HepG2 (cell line): ENCODE measurements at regions not wholly inside any gene's neighbourhood (a gene's known extent, or its start where the extent isn't known, plus 50 kb on each side); places are given as distances from the start of the nearest gene placed in this dataset.

Experiments
- ATAC-seq: fragments of 200-7000 bp; cut with Tn5 transposase; 3 replicates; pipeline ENCODE4 v1.9.1; 2020; ENCODE audit warnings: mild to moderate bottlenecking, moderate library complexity
- BruUV-seq: library from RNA; stranded (reverse); fragments of 400-500 nt; replicated peaks from 2 replicates; lab custom pipeline; 2021; lab: Mats Ljungman, UMichigan
- CTCF ChIA-PET: fragments of 300-600 bp; formaldehyde crosslinking; extraction: SDS; loops from one replicate; lab custom pipeline; 2021; ENCODE audit warnings: low total read pairs, inconsistent platforms, low intra/inter-chr PET ratio; lab: Yijun Ruan, JAX
- POLR2A ChIA-PET: fragments of 350-600 bp; sonication (Branson Sonifier 250); formaldehyde crosslinking; loops from one replicate; lab custom pipeline; 2020; ENCODE audit warnings: antibody characterized with exemption, inconsistent platforms; lab: Yijun Ruan, JAX
- DNase-seq: peaks from one replicate; pipeline ENCODE4 v3.0.0-alpha.2; 2015; ENCODE audit warnings: low spot score
- FAIRE-seq: peaks from 3 replicates; lab custom pipeline; 2011; peaks lifted over from hg19 to GRCh38; lab: Jason Lieb, UNC
- H2AFZ ChIP-seq: one replicate; pipeline ENCODE4 v1.6.1; 2011; ENCODE audit warnings: low read length, inconsistent platforms
- H3K27ac ChIP-seq: fragments of 300-600 bp; 3 replicates; pipeline ENCODE4 v1.8.0; 2011; ENCODE audit warnings: mixed run types, mild to moderate bottlenecking, mixed read lengths, low read length, inconsistent platforms; ENCODE audit not compliant: insufficient read depth; ENCODE audit errors: extremely low read length
- H3K27me3 ChIP-seq, 2 experiments: fragments of 200-600 bp in 1 of 2; 2 replicates in 1 of 2; 3 replicates in 1 of 2; pipeline versions ENCODE4 v1.6.0 to v1.8.0; 2011; ENCODE audit warnings: low read length in 2 of 2, mild to moderate bottlenecking in 2 of 2, moderate library complexity in 2 of 2, inconsistent platforms in 1 of 2; ENCODE audit not compliant: insufficient read depth in 2 of 2, control insufficient read depth in 1 of 2
- H3K36me3 ChIP-seq, 2 experiments: fragments of 200-600 bp in 1 of 2; replicated peaks in 1 of 2; 2 replicates in 1 of 2; 3 replicates in 1 of 2; pipeline versions ENCODE4 v1.5.1 to v1.8.0; 2011; ENCODE audit warnings: low read length in 2 of 2, inconsistent platforms in 1 of 2; ENCODE audit not compliant: insufficient read depth in 2 of 2, control insufficient read depth in 1 of 2
- H3K4me1 ChIP-seq: 2 replicates; pipeline ENCODE4 v1.5.1; 2012; ENCODE audit warnings: low read length, inconsistent platforms; ENCODE audit not compliant: insufficient read depth
- H3K4me2 ChIP-seq: 2 replicates; pipeline ENCODE4 v1.6.0; 2011; ENCODE audit warnings: low read depth, low read length, inconsistent platforms
- H3K4me3 ChIP-seq, 3 experiments: fragments of 200-600 bp in 1 of 3; sonication (generic), shearing (Covaris generic) in 1 of 3; replicated peaks in 1 of 3; 2 replicates each; pipeline ENCODE4 v1.5.1; 2011 to 2016; ENCODE audit warnings: low read length in 3 of 3, inconsistent platforms in 2 of 3, low read depth in 2 of 3, mild to moderate bottlenecking in 2 of 3, control low read depth in 1 of 3, mixed read lengths in 1 of 3; ENCODE audit not compliant: insufficient read depth in 1 of 3
- H3K79me2 ChIP-seq: one replicate; pipeline ENCODE4 v1.6.1; 2011; ENCODE audit warnings: low read length, inconsistent platforms; ENCODE audit not compliant: insufficient read depth
- H3K9ac ChIP-seq: 2 replicates; pipeline ENCODE4 v1.6.0; 2011; ENCODE audit warnings: mild to moderate bottlenecking, low read depth, low read length, inconsistent platforms; ENCODE audit not compliant: insufficient read depth
- H3K9me3 ChIP-seq: 2 replicates; pipeline ENCODE4 v1.5.1; 2012; ENCODE audit warnings: mild to moderate bottlenecking, low read length
- H4K20me1 ChIP-seq: 2 replicates; pipeline ENCODE4 v1.6.0; 2011; ENCODE audit warnings: inconsistent platforms, mild to moderate bottlenecking, low read length, moderate library complexity; ENCODE audit not compliant: insufficient read depth
- FOXO1 ChIP-seq: sonication (generic); formaldehyde crosslinking; IDR thresholded peaks from 2 replicates; pipeline ENCODE4 v1.4.0; 2020; ENCODE audit warnings: missing genetic modification reagents
- KDM5A ChIP-seq: fragments of 200-600 bp; sonication (generic); IDR thresholded peaks from 2 replicates; pipeline ENCODE4 v1.7.0; 2018; ENCODE audit warnings: antibody characterized with exemption, mild to moderate bottlenecking, low read length, borderline replicate concordance
- MED13 ChIP-seq: sonication (generic); formaldehyde crosslinking; IDR thresholded peaks from 2 replicates; pipeline ENCODE4 v1.5.0; 2020; ENCODE audit warnings: missing genetic modification reagents
- ONECUT2 ChIP-seq: sonication (generic); formaldehyde crosslinking; IDR thresholded peaks from 2 replicates; pipeline ENCODE4 v1.4.0; 2020; ENCODE audit warnings: missing genetic modification reagents
- POLR2AphosphoS2 ChIP-seq: IDR thresholded peaks from 2 replicates; pipeline ENCODE4 v1.6.1; 2011; ENCODE audit warnings: low read depth, low read length, improper control_type of control experiment
- POLR2G ChIP-seq: fragments of 200-400 bp; formaldehyde crosslinking; IDR thresholded peaks from 2 replicates; pipeline ENCODE4 v1.6.1; 2018; ENCODE audit warnings: mild to moderate bottlenecking, low read depth, low read length, moderate library complexity
- SIX4 ChIP-seq: sonication (generic); formaldehyde crosslinking; IDR thresholded peaks from 2 replicates; pipeline ENCODE4 v1.4.0; 2020; ENCODE audit warnings: missing genetic modification reagents
- XRCC5 ChIP-seq: fragments of 200-400 bp; formaldehyde crosslinking; optimal IDR thresholded peaks from 2 replicates; pipeline ENCODE3; 2017; ENCODE audit warnings: mild to moderate bottlenecking, low read length
- ZFP37 ChIP-seq: sonication (generic); formaldehyde crosslinking; IDR thresholded peaks from 2 replicates; pipeline ENCODE4 v1.4.0; 2020; ENCODE audit warnings: missing genetic modification reagents, borderline replicate concordance
- ZNF331 ChIP-seq: sonication (generic); formaldehyde crosslinking; IDR thresholded peaks from 2 replicates; pipeline ENCODE4 v1.4.0; 2020; ENCODE audit warnings: missing genetic modification reagents
- ZNF34 ChIP-seq: sonication (generic); formaldehyde crosslinking; IDR thresholded peaks from 2 replicates; pipeline ENCODE4 v1.4.0; 2020; ENCODE audit warnings: mild to moderate bottlenecking, missing genetic modification reagents, borderline replicate concordance
- ZNF343 ChIP-seq: sonication (generic); formaldehyde crosslinking; IDR thresholded peaks from 2 replicates; pipeline ENCODE4 v1.4.0; 2020; ENCODE audit warnings: mild to moderate bottlenecking, missing genetic modification reagents
- ZNF530 ChIP-seq: sonication (generic); formaldehyde crosslinking; IDR thresholded peaks from 2 replicates; pipeline ENCODE4 v1.5.0; 2020; ENCODE audit warnings: low read depth, mild to moderate bottlenecking, missing genetic modification reagents
- ZNF850 ChIP-seq: sonication (generic); formaldehyde crosslinking; conservative IDR thresholded peaks from 2 replicates; pipeline ENCODE4 v1.9.0; 2021; ENCODE audit warnings: mild to moderate bottlenecking, missing genetic modification reagents
- ZNF878 ChIP-seq: sonication (generic); formaldehyde crosslinking; IDR thresholded peaks from 2 replicates; pipeline ENCODE4 v1.8.1; 2023; ENCODE audit warnings: mild to moderate bottlenecking, missing genetic modification reagents, moderate library complexity
- in situ Hi-C: cut with HindIII; loops from 2 replicates; pipeline ENCODE4 v1.10.0; 2017; ENCODE audit warnings: low pct_unique_long_range_greater_than_20kb; ENCODE audit not compliant: extremely low pct_ligation_motif_present
- intact Hi-C: fragments of 100-400 bp; cut with micrococcal nuclease; formaldehyde crosslinking; loops from one replicate; pipeline ENCODE4 v1.10.0; 2022; ENCODE audit not compliant: unreplicated experiment
- TF ChIP-seq, protein P1 (sequence below): sonication (generic); formaldehyde crosslinking; IDR thresholded peaks from 2 replicates; pipeline ENCODE4 v1.5.0; 2020; ENCODE audit warnings: missing genetic modification reagents, mild to moderate bottlenecking, borderline replicate concordance
- TF ChIP-seq, protein P2 (sequence below): sonication (generic); formaldehyde crosslinking; IDR thresholded peaks from 2 replicates; pipeline ENCODE4 v1.5.1; 2020; ENCODE audit warnings: missing genetic modification reagents, mild to moderate bottlenecking, borderline replicate concordance
- TF ChIP-seq, protein P3 (sequence below): sonication (generic); formaldehyde crosslinking; IDR thresholded peaks from 2 replicates; pipeline ENCODE4 v1.4.0; 2020; ENCODE audit warnings: missing genetic modification reagents
- TF ChIP-seq, protein P4 (sequence below): sonication (generic); formaldehyde crosslinking; IDR thresholded peaks from 2 replicates; pipeline ENCODE4 v1.9.0; 2021; ENCODE audit warnings: missing genetic modification reagents, mild to moderate bottlenecking, borderline replicate concordance

DNA sequence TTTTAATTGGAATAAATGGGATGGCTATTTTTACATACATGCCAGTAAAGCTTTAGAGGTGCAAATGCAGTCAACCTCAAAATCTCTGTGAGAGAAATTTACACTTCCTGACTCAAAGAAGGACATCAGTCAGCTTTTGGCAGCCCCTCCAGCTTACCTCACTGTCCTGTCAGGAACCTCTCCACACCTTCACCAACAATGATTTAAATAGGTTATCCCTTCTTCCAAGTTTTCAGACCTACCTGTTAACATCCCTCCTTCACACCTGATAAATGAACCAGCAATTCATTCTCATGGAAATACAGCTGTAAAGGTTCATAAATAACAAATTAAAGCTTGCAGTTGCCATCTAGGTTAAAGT is 286.1 kb downstream of the SHOX2 start:
- POLR2A ChIA-PET = no interaction called here
- BruUV-seq = no TSS peak
- intact Hi-C loops = no loop called here

More for the DNA sequence above, 286.1 kb downstream of the SHOX2 start:
- Histone ChIP-seq H3K36me3 (no peaks in the 10 kb centered on the region), H3K9me3 (no peaks in the 10 kb centered on the region), H3K9ac (no peak overlapping the region), H3K4me3 (no peak overlapping the region), H3K27ac (no peak overlapping the region), H3K27me3 (no peaks in the 10 kb centered on the region), H2AFZ (no peak overlapping the region), H3K4me2 (no peak overlapping the region), H4K20me1 (no peaks in the 10 kb centered on the region)
- in situ Hi-C loops = no loop called here
- DNase-seq (no peak), ATAC-seq (no peak)
- CTCF ChIA-PET = no interaction called here
- TF ChIP-seq ZNF850 (CRISPR knock-in tag) (no peak), XRCC5 (no peak), MED13 (CRISPR knock-in tag) (no peak), POLR2G (no peak), ONECUT2 (CRISPR knock-in tag) (no peak), ZNF343 (no peak), POLR2AphosphoS2 (no peak), KDM5A (no peak), SIX4 (no peak), ZNF530 (no peak), ZNF34 (CRISPR knock-in tag) (no peak), FOXO1 (no peak), ZNF878 (CRISPR knock-in tag) (no peak), ZNF331 (CRISPR knock-in tag) (no peak), ZFP37 (CRISPR knock-in tag) (no peak)
- TF ChIP-seq, protein P1, sequence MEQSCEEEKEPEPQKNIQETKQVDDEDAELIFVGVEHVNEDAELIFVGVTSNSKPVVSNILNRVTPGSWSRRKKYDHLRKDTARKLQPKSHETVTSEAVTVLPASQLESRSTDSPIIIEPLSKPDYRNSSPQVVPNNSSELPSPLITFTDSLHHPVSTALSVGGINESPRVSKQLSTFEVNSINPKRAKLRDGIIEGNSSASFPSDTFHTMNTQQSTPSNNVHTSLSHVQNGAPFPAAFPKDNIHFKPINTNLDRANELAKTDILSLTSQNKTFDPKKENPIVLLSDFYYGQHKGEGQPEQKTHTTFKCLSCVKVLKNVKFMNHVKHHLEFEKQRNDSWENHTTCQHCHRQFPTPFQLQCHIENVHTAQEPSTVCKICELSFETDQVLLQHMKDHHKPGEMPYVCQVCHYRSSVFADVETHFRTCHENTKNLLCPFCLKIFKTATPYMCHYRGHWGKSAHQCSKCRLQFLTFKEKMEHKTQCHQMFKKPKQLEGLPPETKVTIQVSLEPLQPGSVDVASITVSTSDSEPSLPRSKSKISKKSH (CRISPR knock-in tag) = no peak
- TF ChIP-seq, protein P2, sequence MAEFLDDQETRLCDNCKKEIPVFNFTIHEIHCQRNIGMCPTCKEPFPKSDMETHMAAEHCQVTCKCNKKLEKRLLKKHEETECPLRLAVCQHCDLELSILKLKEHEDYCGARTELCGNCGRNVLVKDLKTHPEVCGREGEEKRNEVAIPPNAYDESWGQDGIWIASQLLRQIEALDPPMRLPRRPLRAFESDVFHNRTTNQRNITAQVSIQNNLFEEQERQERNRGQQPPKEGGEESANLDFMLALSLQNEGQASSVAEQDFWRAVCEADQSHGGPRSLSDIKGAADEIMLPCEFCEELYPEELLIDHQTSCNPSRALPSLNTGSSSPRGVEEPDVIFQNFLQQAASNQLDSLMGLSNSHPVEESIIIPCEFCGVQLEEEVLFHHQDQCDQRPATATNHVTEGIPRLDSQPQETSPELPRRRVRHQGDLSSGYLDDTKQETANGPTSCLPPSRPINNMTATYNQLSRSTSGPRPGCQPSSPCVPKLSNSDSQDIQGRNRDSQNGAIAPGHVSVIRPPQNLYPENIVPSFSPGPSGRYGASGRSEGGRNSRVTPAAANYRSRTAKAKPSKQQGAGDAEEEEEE (CRISPR knock-in tag) = no peak
- TF ChIP-seq, protein P3, sequence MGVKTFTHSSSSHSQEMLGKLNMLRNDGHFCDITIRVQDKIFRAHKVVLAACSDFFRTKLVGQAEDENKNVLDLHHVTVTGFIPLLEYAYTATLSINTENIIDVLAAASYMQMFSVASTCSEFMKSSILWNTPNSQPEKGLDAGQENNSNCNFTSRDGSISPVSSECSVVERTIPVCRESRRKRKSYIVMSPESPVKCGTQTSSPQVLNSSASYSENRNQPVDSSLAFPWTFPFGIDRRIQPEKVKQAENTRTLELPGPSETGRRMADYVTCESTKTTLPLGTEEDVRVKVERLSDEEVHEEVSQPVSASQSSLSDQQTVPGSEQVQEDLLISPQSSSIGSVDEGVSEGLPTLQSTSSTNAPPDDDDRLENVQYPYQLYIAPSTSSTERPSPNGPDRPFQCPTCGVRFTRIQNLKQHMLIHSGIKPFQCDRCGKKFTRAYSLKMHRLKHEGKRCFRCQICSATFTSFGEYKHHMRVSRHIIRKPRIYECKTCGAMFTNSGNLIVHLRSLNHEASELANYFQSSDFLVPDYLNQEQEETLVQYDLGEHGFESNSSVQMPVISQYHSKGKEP (CRISPR knock-in tag) = no peak
- TF ChIP-seq, protein P4, sequence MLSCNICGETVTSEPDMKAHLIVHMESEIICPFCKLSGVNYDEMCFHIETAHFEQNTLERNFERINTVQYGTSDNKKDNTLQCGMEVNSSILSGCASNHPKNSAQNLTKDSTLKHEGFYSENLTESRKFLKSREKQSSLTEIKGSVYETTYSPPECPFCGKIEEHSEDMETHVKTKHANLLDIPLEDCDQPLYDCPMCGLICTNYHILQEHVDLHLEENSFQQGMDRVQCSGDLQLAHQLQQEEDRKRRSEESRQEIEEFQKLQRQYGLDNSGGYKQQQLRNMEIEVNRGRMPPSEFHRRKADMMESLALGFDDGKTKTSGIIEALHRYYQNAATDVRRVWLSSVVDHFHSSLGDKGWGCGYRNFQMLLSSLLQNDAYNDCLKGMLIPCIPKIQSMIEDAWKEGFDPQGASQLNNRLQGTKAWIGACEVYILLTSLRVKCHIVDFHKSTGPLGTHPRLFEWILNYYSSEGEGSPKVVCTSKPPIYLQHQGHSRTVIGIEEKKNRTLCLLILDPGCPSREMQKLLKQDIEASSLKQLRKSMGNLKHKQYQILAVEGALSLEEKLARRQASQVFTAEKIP (CRISPR knock-in tag) = no peak
- TF ChIP-seq, all 625 proteins: peak for 0
- no peaks in the 10 kb centered on the region for H3K4me1 ChIP-seq
- H3K79me2 ChIP-seq = no peaks in the 10 kb centered on the region
- no peak for FAIRE-seq
